NT2/D1 (cell line): ENCODE measurements at regions not wholly inside any gene's neighbourhood (a gene's known extent, or its start where the extent isn't known, plus 50 kb on each side); places are given as distances from the start of the nearest gene placed in this dataset.
"Not testable (repeated sequence)": the region's sequence is repeated elsewhere in the genome, so short reads cannot be mapped to it uniquely, and the experiment has no call there.

Source experiments
- SUZ12 ChIP-seq: IDR thresholded peaks from 2 replicates; pipeline ENCODE4 v1.6.1; 2011; ENCODE audit not compliant: insufficient read length, insufficient read depth; ENCODE audit errors: extremely low read depth
- YY1 ChIP-seq: IDR thresholded peaks from 2 replicates; pipeline ENCODE4 v1.6.1; 2011; ENCODE audit not compliant: insufficient read length, insufficient read depth
- ZNF274 ChIP-seq: IDR thresholded peaks from 2 replicates; pipeline ENCODE4 v1.6.1; 2011; ENCODE audit warnings: mild to moderate bottlenecking, low read depth, low read length

GRCh38 chr4:89489921-89490431, 182.4 kb upstream of the GPRIN3 start:
- TF ChIP-seq YY1, ZNF274, SUZ12: not testable (repeated sequence)
